Thyroid gland (tissue), 4 donors: ENCODE measurements at regions not wholly inside any gene's neighbourhood (a gene's known extent, or its start where the extent isn't known, plus 50 kb on each side); places are given as distances from the start of the nearest gene placed in this dataset.

Experiments
- CTCF ChIP-seq, 6 experiments: fragments of 200-600 bp in 3 of 6; fragments of 450-650 bp in 3 of 6; sonication (generic) in 3 of 6; IDR thresholded peaks; one replicate each; pipeline ENCODE4 v1.5.1; 2016 to 2019; ENCODE audit warnings: antibody characterized with exemption in 6 of 6, mild to moderate bottlenecking in 2 of 6, inconsistent platforms in 1 of 6, moderate library complexity in 1 of 6
- POLR2A ChIP-seq, 2 donors: fragments of 450-650 bp; IDR thresholded peaks; one replicate each; pipeline ENCODE4 v1.6.1; 2017; ENCODE audit warnings: antibody characterized with exemption in 2 of 2, mild to moderate bottlenecking in 2 of 2, moderate library complexity in 1 of 2

- TF ChIP-seq POLR2A (IDR thresholded peaks at IDR 0.05), result no peak
- no peak for TF ChIP-seq CTCF (IDR thresholded peaks at IDR 0.05)
Measured at GRCh38 chr10:129411393-129411705, 55.7 kb upstream of the MGMT start.
